A549 (cell line): ENCODE measurements at regions not wholly inside any gene's neighbourhood (a gene's known extent, or its start where the extent isn't known, plus 50 kb on each side); places are given as distances from the start of the nearest gene placed in this dataset.

Experiments used
- ESRRA ChIP-seq: fragments of 150-350 bp; IDR thresholded peaks from 2 replicates; pipeline ENCODE4 v1.6.1; 2014; ENCODE audit warnings: mild to moderate bottlenecking, low read length, borderline replicate concordance
- HDAC2 ChIP-seq: fragments of 200-600 bp; sonication (generic); IDR thresholded peaks from 2 replicates; pipeline ENCODE4 v1.6.1; 2016
- KDM1A ChIP-seq: fragments of 200-600 bp; sonication (generic); IDR thresholded peaks from 2 replicates; pipeline ENCODE4 v1.6.1; 2016; ENCODE audit warnings: low read depth, mild to moderate bottlenecking
- NFE2L2 ChIP-seq: fragments of 150-350 bp; conservative IDR thresholded peaks from 2 replicates; pipeline ENCODE4 v1.6.1; 2014; ENCODE audit warnings: low read length
- POLR2A ChIP-seq: IDR thresholded peaks from 2 replicates; pipeline ENCODE4 v1.6.1; 2012; ENCODE audit warnings: mild to moderate bottlenecking, low read length
- POLR2AphosphoS2 ChIP-seq: conservative IDR thresholded peaks from 2 replicates; pipeline ENCODE4 v1.6.1; 2012; ENCODE audit warnings: low read length, improper control_type of control experiment, inconsistent platforms
- RARB ChIP-seq: fragments of 250-450 bp; sonication (Bioruptor Pico); IDR thresholded peaks from 2 replicates; pipeline ENCODE4 v1.8.0; 2021; ENCODE audit warnings: mild to moderate bottlenecking, moderate library complexity
- RNF2 ChIP-seq: fragments of 200-600 bp; sonication (generic); IDR thresholded peaks from 2 replicates; pipeline ENCODE4 v1.6.1; 2016; ENCODE audit warnings: low read depth, mild to moderate bottlenecking, antibody characterized with exemption, moderate library complexity, borderline replicate concordance
- ZFP36 ChIP-seq: fragments of 450-650 bp; IDR thresholded peaks from 2 replicates; pipeline ENCODE4 v1.6.1; 2014; ENCODE audit warnings: borderline replicate concordance; ENCODE audit not compliant: partially characterized antibody
- TF ChIP-seq, protein P1 (sequence below): fragments of >200 bp; sonication (Bioruptor Twin); formaldehyde crosslinking; IDR thresholded peaks from 3 replicates; pipeline ENCODE4 v1.5.1; 2016
- TF ChIP-seq, protein P2 (sequence below): IDR thresholded peaks from 2 replicates; pipeline ENCODE4 v1.6.1; 2012

DNA sequence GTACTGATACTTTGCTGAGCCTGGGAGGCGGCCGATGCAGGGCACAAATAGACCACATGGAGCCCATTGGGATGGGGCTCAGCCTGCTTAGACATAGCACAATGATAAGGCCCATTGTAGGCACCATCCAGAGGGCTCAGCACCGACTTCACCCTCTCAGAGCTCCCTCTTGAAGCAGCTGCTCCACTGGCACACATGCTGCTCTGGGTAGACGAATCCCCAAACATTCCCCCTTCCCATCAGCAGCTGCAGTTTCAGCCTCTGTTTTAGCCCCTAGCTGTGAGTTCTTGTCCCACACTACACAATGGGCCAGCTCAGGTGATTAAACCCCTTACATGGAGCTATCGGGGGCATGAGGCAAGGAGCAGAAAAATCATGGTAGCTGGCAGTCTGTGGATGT is 174.1 kb downstream of the RGS9 start:
- TF ChIP-seq, protein P1, sequence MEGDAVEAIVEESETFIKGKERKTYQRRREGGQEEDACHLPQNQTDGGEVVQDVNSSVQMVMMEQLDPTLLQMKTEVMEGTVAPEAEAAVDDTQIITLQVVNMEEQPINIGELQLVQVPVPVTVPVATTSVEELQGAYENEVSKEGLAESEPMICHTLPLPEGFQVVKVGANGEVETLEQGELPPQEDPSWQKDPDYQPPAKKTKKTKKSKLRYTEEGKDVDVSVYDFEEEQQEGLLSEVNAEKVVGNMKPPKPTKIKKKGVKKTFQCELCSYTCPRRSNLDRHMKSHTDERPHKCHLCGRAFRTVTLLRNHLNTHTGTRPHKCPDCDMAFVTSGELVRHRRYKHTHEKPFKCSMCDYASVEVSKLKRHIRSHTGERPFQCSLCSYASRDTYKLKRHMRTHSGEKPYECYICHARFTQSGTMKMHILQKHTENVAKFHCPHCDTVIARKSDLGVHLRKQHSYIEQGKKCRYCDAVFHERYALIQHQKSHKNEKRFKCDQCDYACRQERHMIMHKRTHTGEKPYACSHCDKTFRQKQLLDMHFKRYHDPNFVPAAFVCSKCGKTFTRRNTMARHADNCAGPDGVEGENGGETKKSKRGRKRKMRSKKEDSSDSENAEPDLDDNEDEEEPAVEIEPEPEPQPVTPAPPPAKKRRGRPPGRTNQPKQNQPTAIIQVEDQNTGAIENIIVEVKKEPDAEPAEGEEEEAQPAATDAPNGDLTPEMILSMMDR, result no peak
- TF ChIP-seq RARB (CRISPR knock-in tag), result no peak
- TF ChIP-seq, protein P2, sequence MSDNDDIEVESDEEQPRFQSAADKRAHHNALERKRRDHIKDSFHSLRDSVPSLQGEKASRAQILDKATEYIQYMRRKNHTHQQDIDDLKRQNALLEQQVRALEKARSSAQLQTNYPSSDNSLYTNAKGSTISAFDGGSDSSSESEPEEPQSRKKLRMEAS, result no peak
- no peak for TF ChIP-seq POLR2A
- TF ChIP-seq NFE2L2, result no peak
- TF ChIP-seq ESRRA, result no peak
- TF ChIP-seq POLR2AphosphoS2, result no peak
- no peak for TF ChIP-seq RNF2
- no peak for TF ChIP-seq KDM1A
- TF ChIP-seq HDAC2, result no peak
- TF ChIP-seq ZFP36, result no peak
